GM10266 (cell line): ENCODE measurements at regions not wholly inside any gene's neighbourhood (a gene's known extent, or its start where the extent isn't known, plus 50 kb on each side); places are given as distances from the start of the nearest gene placed in this dataset.

ENCODE experiments used
- DNase-seq: peaks from one replicate; pipeline ENCODE4 v3.0.0; 2012; ENCODE audit errors: extremely low spot score
- TF ChIP-seq, protein P1 (sequence below): IDR thresholded peaks from 2 replicates; pipeline ENCODE4 v1.5.1; 2012; ENCODE audit warnings: mild to moderate bottlenecking, low read depth; ENCODE audit not compliant: control insufficient read depth, insufficient read depth; ENCODE audit errors: missing control alignments

DNA sequence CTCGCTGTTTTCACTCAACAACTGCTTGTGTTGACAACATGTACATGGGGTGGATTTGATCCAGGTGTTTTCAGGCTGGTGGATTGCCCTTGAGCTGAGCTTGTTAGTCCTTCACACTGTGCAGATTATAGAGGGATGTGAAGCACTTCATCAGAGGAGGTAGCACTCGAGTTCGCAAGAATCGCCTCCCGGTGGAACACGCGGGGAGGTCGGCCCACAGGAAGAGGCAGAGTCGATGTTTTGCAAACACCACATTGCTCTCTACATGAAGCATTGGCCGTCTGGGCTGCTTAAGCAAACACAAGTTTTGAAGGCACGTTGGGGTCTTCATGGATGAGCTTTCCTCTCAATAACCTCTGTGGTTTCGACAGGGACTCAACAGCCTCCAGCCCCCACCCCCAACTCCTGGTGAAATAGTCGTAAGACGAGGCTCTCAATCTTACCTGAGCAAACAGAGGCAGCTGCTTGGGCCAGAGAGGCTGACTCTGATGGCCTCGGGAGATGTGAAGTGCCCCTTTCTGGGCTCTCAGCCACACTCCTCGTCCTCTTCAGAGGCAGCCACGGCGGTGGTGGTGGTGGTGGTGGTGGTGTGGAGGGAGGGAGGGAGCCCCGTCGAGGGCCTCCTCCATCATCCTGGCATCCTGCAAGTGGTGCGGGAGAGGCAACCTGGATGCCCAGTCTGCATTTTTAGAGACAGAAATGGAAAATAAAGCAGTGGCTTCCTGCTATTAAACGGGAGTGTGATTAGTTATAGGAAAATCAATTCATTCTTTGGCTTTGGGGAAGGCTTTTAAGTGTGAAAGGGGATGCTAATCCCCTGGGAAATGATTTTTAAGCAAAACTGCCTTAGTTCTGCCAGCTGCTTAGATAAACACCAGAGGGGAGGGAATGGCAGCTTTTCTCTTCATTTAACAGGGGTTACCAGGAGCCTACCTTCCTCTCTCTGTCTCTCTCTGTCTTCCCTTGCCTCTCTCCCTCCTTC is 552.5 kb upstream of the EEF2KMT start:
- TF ChIP-seq, protein P1, sequence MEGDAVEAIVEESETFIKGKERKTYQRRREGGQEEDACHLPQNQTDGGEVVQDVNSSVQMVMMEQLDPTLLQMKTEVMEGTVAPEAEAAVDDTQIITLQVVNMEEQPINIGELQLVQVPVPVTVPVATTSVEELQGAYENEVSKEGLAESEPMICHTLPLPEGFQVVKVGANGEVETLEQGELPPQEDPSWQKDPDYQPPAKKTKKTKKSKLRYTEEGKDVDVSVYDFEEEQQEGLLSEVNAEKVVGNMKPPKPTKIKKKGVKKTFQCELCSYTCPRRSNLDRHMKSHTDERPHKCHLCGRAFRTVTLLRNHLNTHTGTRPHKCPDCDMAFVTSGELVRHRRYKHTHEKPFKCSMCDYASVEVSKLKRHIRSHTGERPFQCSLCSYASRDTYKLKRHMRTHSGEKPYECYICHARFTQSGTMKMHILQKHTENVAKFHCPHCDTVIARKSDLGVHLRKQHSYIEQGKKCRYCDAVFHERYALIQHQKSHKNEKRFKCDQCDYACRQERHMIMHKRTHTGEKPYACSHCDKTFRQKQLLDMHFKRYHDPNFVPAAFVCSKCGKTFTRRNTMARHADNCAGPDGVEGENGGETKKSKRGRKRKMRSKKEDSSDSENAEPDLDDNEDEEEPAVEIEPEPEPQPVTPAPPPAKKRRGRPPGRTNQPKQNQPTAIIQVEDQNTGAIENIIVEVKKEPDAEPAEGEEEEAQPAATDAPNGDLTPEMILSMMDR: no peak
- no peak for DNase-seq

- no peak for DNase-seq
- TF ChIP-seq, protein P1: no peak
Observed at GRCh38 chr16:5647051-5647450, 549.5 kb upstream of the EEF2KMT start.

DNA sequence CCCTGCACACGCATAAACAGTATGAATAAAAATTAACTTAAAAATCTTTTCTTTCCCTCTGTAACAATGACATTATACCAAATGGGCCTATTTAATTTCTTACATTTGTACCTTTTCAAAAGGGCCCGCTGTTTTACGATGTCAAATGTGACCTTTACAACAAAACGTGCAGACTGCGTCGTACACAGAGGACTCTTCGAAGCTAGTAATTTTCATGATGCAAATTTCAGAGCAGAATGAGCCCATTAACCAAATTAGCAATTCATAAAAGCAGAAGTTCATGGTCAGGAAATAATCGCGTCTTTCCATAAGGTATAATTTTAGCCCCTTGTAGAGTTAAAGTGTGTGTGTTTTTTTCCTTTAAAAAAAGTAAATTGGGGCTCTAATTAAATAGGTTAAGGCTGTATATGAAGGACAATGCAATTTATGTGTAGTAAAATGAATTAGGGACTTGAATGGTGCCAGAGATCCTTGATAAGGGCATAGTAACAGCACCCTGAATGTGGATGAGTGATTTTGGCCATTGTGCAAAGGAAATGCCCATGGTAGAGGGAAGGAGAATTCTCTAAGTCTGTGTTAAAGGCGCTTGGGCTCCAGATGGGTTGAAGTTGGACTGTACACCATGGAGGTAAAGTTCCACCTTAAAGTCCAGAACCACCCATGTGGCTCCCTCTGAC is 546.4 kb upstream of the EEF2KMT start:
- DNase-seq: no peak
- TF ChIP-seq, protein P1: no peak

GRCh38 chr16:5642436-5642835 is 544.8 kb upstream of the EEF2KMT start:
- TF ChIP-seq, protein P1: no peak
- DNase-seq: no peak

DNA sequence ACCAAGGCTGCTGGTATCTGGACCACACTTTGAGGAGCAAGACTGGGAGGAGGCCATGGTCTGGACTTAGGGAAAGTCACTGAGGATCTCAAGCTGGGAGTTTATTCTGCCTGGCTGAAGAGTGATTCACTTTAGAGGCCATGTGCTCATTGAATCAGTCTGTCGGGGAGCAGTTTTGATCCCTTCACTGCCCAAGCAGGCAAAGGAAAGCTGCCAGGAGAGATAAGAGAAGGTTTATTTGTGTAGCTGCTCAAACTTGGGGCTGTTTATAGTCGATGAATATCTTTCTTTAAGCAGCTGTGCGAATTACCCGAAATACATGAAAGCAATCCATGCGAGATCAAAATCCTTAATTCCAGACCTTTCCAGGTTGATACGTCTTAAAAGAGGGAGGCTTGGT is 544.4 kb upstream of the EEF2KMT start:
- no peak for DNase-seq
- TF ChIP-seq, protein P1: no peak

DNA sequence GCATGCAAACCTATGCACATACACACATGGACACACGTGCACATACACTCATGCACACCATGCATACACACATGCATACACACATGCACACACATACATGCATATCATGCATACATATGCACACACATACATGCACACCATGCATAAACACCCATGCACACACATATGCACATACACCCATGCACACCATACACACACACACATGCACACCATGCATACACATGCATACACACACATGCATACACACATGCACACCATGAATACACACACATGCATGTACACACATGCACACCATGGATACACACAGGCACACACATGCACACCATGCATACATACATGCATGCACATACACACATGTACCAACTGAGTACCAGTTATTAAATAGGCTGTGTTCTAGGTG is 543.3 kb upstream of the EEF2KMT start:
- no peak for DNase-seq
- TF ChIP-seq, protein P1: no peak

DNA sequence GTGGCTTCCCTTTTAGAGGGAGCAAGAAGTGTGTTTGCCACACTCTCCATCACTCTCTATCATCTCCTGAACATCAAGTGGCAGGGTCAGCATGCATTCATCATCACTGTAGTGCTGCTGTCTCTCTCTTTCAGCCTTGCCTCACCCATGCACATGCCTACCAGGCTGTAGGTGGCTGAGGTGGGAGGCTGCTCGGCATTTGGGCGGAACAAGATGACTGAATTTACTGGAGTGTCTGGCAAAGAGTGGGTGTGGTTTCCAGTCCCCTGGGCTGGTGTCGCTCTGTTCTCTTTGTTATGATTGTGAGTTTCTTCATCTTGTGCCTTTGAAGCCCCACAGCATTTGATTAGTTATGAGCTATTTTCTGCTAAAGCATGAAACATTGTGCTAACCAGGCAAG is 541.9 kb upstream of the EEF2KMT start:
- no peak for DNase-seq
- TF ChIP-seq, protein P1: no peak
